Gastrocnemius medialis (tissue), 4 donors: ENCODE measurements at regions not wholly inside any gene's neighbourhood (a gene's known extent, or its start where the extent isn't known, plus 50 kb on each side); places are given as distances from the start of the nearest gene placed in this dataset.

Experiments used
- POLR2A ChIP-seq, 2 donors: fragments of 450-650 bp; IDR thresholded peaks; one replicate each; pipeline ENCODE4 v1.6.1; 2017; ENCODE audit warnings: antibody characterized with exemption in 2 of 2, mild to moderate bottlenecking in 2 of 2, moderate library complexity in 2 of 2
- TF ChIP-seq, protein P1 (sequence below), 5 experiments: fragments of 450-650 bp in 3 of 5; fragments of 200-600 bp in 2 of 5; sonication (generic) in 2 of 5; IDR thresholded peaks in 4 of 5; conservative IDR thresholded peaks in 1 of 5; 1 replicate in 4 of 5; 2 replicates in 1 of 5; pipeline ENCODE4 v1.5.1; 2016 to 2019; ENCODE audit warnings: antibody characterized with exemption in 5 of 5, mild to moderate bottlenecking in 3 of 5, moderate library complexity in 3 of 5

DNA sequence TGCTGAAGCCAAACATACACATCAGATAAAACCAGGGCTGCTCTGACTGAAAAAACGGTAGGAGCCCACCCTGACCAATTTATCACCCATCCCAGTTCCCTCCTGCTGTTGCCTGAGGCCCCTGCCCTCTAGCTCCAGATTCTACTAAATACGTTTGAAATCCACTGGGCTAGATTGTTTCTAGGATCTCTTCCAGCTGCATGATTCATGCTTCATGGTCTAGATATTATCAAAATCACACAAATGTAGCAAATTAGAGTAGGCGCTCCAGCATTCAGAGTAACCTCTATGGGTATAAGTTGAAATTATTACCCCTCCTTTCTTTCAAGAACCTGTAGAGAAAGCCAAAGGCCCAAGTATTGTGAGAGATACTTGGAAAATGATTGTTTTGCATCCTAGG is 151.2 kb upstream of the FAM13C start:
- TF ChIP-seq, protein P1, sequence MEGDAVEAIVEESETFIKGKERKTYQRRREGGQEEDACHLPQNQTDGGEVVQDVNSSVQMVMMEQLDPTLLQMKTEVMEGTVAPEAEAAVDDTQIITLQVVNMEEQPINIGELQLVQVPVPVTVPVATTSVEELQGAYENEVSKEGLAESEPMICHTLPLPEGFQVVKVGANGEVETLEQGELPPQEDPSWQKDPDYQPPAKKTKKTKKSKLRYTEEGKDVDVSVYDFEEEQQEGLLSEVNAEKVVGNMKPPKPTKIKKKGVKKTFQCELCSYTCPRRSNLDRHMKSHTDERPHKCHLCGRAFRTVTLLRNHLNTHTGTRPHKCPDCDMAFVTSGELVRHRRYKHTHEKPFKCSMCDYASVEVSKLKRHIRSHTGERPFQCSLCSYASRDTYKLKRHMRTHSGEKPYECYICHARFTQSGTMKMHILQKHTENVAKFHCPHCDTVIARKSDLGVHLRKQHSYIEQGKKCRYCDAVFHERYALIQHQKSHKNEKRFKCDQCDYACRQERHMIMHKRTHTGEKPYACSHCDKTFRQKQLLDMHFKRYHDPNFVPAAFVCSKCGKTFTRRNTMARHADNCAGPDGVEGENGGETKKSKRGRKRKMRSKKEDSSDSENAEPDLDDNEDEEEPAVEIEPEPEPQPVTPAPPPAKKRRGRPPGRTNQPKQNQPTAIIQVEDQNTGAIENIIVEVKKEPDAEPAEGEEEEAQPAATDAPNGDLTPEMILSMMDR (IDR thresholded peaks at IDR 0.05 in 4 of 5, conservative IDR thresholded peaks at IDR 0.05 in 1 of 5), result no peak
- TF ChIP-seq POLR2A (IDR thresholded peaks at IDR 0.05), result no peak
